Fibroblast of lung (primary cell): ENCODE measurements at regions not wholly inside any gene's neighbourhood (a gene's known extent, or its start where the extent isn't known, plus 50 kb on each side); places are given as distances from the start of the nearest gene placed in this dataset.

Experiments used
- DNase-seq, 2 donors: peaks; one replicate each; pipeline versions ENCODE4 v3.0.0 to v3.0.0-alpha.2; 2010; ENCODE audit warnings: low read depth in 2 of 2
- H2AFZ ChIP-seq: 2 replicates; pipeline ENCODE4 v1.5.1; 2012; ENCODE audit warnings: low read length, control low read depth, inconsistent platforms
- H3K27ac ChIP-seq: 2 replicates; pipeline ENCODE4 v1.5.1; 2011; ENCODE audit warnings: low read length, control low read depth; ENCODE audit not compliant: insufficient read depth
- H3K27me3 ChIP-seq: 2 replicates; pipeline ENCODE4 v1.5.1; 2011; ENCODE audit warnings: mild to moderate bottlenecking, low read length; ENCODE audit not compliant: control insufficient read depth, insufficient read depth
- H3K36me3 ChIP-seq: 2 replicates; pipeline ENCODE4 v1.5.1; 2011; ENCODE audit warnings: low read length; ENCODE audit not compliant: control insufficient read depth, insufficient read depth
- H3K4me1 ChIP-seq: 2 replicates; pipeline ENCODE4 v1.5.1; 2011; ENCODE audit warnings: low read length; ENCODE audit not compliant: control insufficient read depth, insufficient read depth; ENCODE audit errors: extremely low read depth
- H3K4me2 ChIP-seq: 2 replicates; pipeline ENCODE4 v1.5.1; 2011; ENCODE audit warnings: low read length, control low read depth; ENCODE audit not compliant: insufficient read depth; ENCODE audit errors: extremely low read depth
- H3K4me3 ChIP-seq, 4 experiments: fragments of 200-600 bp in 1 of 4; sonication (generic) in 1 of 4; replicated peaks in 1 of 4; 2 replicates each; pipeline ENCODE4 v1.5.1; 2011 to 2016; ENCODE audit warnings: low read length in 4 of 4, low read depth in 3 of 4, mild to moderate bottlenecking in 3 of 4, control low read depth in 2 of 4, inconsistent platforms in 1 of 4, mixed read lengths in 1 of 4; ENCODE audit not compliant: insufficient read depth in 1 of 4; ENCODE audit errors: control extremely low read depth in 1 of 4
- H3K79me2 ChIP-seq: 2 replicates; pipeline ENCODE4 v1.5.1; 2012; ENCODE audit warnings: mild to moderate bottlenecking, low read length, inconsistent platforms; ENCODE audit not compliant: control insufficient read depth, insufficient read depth
- H3K9ac ChIP-seq: 2 replicates; pipeline ENCODE4 v1.5.1; 2011; ENCODE audit warnings: mild to moderate bottlenecking, low read length, control low read depth; ENCODE audit not compliant: insufficient read depth
- H3K9me3 ChIP-seq: 2 replicates; pipeline ENCODE4 v1.5.1; 2012; ENCODE audit warnings: low read depth, low read length; ENCODE audit not compliant: control insufficient read depth, insufficient read depth
- H4K20me1 ChIP-seq: 2 replicates; pipeline ENCODE4 v1.5.1; 2011; ENCODE audit warnings: low read length; ENCODE audit not compliant: control insufficient read depth, insufficient read depth; ENCODE audit errors: extremely low read depth
- CTCF ChIP-seq, 2 donors: IDR thresholded peaks in 1 of 2; conservative IDR thresholded peaks in 1 of 2; 1 replicate in 1 of 2; 2 replicates in 1 of 2; pipeline ENCODE4 v1.5.1; 2011 to 2012; ENCODE audit warnings: low read length in 2 of 2, control low read depth in 1 of 2, inconsistent platforms in 1 of 2, low read depth in 1 of 2, mild to moderate bottlenecking in 1 of 2
- EZH2 ChIP-seq: IDR thresholded peaks from 2 replicates; pipeline ENCODE4 v1.5.1; 2012; ENCODE audit warnings: low read length, control low read depth, mild to moderate bottlenecking; ENCODE audit errors: missing control alignments

GRCh38 chr12:127667131-127667685 lies 599.8 kb upstream of the TMEM132C start:
- Histone ChIP-seq H3K27ac (no peak overlapping the region), H3K36me3 (no peaks in the 10 kb centered on the region), H3K79me2 (no peaks in the 10 kb centered on the region), H3K4me3 (no peak overlapping the region), H3K27me3 (no peaks in the 10 kb centered on the region), H3K4me1 (no peaks in the 10 kb centered on the region), H4K20me1 (no peaks in the 10 kb centered on the region), H3K4me2 (no peak overlapping the region), H2AFZ (no peak overlapping the region), H3K9me3 (no peaks in the 10 kb centered on the region), H3K9ac (no peak overlapping the region)
- TF ChIP-seq EZH2, result no peak
- TF ChIP-seq CTCF (conservative IDR thresholded peaks at IDR 0.05 in 1 of 2, IDR thresholded peaks at IDR 0.05 in 1 of 2; ENCODE audit: low read depth in 1 of 2, low read length in 2 of 2), result no peak
- DNase-seq, result peak in 1 of 2 donors; percentile 83

- DNase-seq, result no peak
Measured at GRCh38 chr12:127670294-127670693, 596.7 kb upstream of the TMEM132C start.

GRCh38 chr12:127670796-127671195 lies 596.2 kb upstream of the TMEM132C start:
- no peak for DNase-seq
- H3K27me3 ChIP-seq, result no peaks in the 10 kb centered on the region
- H3K36me3 ChIP-seq, result no peaks in the 10 kb centered on the region
- H3K9ac ChIP-seq, result no peak overlapping the region
- no peaks in the 10 kb centered on the region for H3K9me3 ChIP-seq
- H3K4me2 ChIP-seq, result no peak overlapping the region
- no peak overlapping the region for H3K4me3 ChIP-seq
- no peaks in the 10 kb centered on the region for H3K79me2 ChIP-seq
- H3K27ac ChIP-seq, result no peak overlapping the region
- no peak overlapping the region for H2AFZ ChIP-seq
- no peaks in the 10 kb centered on the region for H3K4me1 ChIP-seq
- TF ChIP-seq EZH2 (no peak), CTCF (conservative IDR thresholded peaks at IDR 0.05 in 1 of 2, IDR thresholded peaks at IDR 0.05 in 1 of 2; ENCODE audit: low read depth in 1 of 2, low read length in 2 of 2) (no peak)
- H4K20me1 ChIP-seq, result no peaks in the 10 kb centered on the region

More at GRCh38 chr12:127670294-127670693, 596.7 kb upstream of the TMEM132C start:
- H3K4me2 ChIP-seq, result no peak overlapping the region
- no peak overlapping the region for H3K27ac ChIP-seq
- H4K20me1 ChIP-seq, result no peaks in the 10 kb centered on the region
- H3K27me3 ChIP-seq, result no peaks in the 10 kb centered on the region
- H3K36me3 ChIP-seq, result no peaks in the 10 kb centered on the region
- H3K9me3 ChIP-seq, result no peaks in the 10 kb centered on the region
- H3K9ac ChIP-seq, result no peak overlapping the region
- H2AFZ ChIP-seq, result no peak overlapping the region
- H3K79me2 ChIP-seq, result no peaks in the 10 kb centered on the region
- H3K4me1 ChIP-seq, result no peaks in the 10 kb centered on the region
- TF ChIP-seq CTCF (conservative IDR thresholded peaks at IDR 0.05 in 1 of 2, IDR thresholded peaks at IDR 0.05 in 1 of 2; ENCODE audit: low read depth in 1 of 2, low read length in 2 of 2), result no peak
- no peak for TF ChIP-seq EZH2
- no peak overlapping the region for H3K4me3 ChIP-seq
